ENCODE measurements at regions not wholly inside any gene's neighbourhood (a gene's known extent, or its start where the extent isn't known, plus 50 kb on each side); places are given as distances from the start of the nearest gene placed in this dataset.

DNA sequence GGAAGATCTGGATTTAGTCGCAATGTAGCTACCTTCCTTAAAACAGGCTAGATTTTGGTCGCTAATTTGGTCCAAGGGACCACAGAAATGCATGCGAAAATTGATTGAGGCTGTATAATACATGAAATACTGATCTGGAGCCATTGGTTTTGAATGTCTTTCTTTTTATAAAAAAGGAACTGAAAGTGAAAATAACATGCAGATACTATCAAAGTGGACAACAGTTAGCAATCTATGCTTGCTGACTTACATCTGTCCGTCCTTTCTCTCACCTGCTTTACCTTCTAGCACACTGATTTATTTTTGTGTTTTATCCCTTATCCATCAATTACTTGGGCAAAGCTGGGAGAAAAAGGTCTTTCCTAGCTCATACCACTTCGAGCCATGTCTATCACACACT is 1459.8 kb upstream of the ACVR2A start:
- TF ChIP-seq, protein P1, sequence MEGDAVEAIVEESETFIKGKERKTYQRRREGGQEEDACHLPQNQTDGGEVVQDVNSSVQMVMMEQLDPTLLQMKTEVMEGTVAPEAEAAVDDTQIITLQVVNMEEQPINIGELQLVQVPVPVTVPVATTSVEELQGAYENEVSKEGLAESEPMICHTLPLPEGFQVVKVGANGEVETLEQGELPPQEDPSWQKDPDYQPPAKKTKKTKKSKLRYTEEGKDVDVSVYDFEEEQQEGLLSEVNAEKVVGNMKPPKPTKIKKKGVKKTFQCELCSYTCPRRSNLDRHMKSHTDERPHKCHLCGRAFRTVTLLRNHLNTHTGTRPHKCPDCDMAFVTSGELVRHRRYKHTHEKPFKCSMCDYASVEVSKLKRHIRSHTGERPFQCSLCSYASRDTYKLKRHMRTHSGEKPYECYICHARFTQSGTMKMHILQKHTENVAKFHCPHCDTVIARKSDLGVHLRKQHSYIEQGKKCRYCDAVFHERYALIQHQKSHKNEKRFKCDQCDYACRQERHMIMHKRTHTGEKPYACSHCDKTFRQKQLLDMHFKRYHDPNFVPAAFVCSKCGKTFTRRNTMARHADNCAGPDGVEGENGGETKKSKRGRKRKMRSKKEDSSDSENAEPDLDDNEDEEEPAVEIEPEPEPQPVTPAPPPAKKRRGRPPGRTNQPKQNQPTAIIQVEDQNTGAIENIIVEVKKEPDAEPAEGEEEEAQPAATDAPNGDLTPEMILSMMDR (IDR thresholded peaks at IDR 0.05), result no peak
- TF ChIP-seq EP300 (IDR thresholded peaks at IDR 0.05) (no peak), POLR2A (IDR thresholded peaks at IDR 0.05) (no peak)
